Stimulated activated CD4-positive, alpha-beta T cell treated with anti-CD3 and anti-CD28 coated beads, TNF-alpha, amount 100 ng/mL, for 1 hour (primary cell): ENCODE measurements at regions not wholly inside any gene's neighbourhood (a gene's known extent, or its start where the extent isn't known, plus 50 kb on each side); places are given as distances from the start of the nearest gene placed in this dataset.

ENCODE experiments used
- DNase-seq, 3 donors: peaks; one replicate each; pipeline ENCODE4 v3.0.0-alpha.2; 2020; ENCODE audit warnings: low read depth in 3 of 3, low spot score in 1 of 3

GRCh38 chr5:166317425-166317824 is 1974.0 kb upstream of the WWC1 start:
- DNase-seq, result no peak

GRCh38 chr5:166320920-166321480 is 1970.4 kb upstream of the WWC1 start:
- no peak for DNase-seq

GRCh38 chr5:166324372-166324771 is 1967.1 kb upstream of the WWC1 start:
- no peak for DNase-seq

- no peak for DNase-seq
Measured at GRCh38 chr5:166329149-166329800, 1962.2 kb upstream of the WWC1 start.

- no peak for DNase-seq
Measured at GRCh38 chr5:166330036-166330435, 1961.4 kb upstream of the WWC1 start.

GRCh38 chr5:166331521-166331920 is 1959.9 kb upstream of the WWC1 start:
- DNase-seq, result no peak

- no peak for DNase-seq
Measured at GRCh38 chr5:166338801-166339200, 1952.6 kb upstream of the WWC1 start.

GRCh38 chr5:166340039-166340438 is 1951.4 kb upstream of the WWC1 start:
- no peak for DNase-seq

GRCh38 chr5:166341740-166342337 is 1949.6 kb upstream of the WWC1 start:
- DNase-seq, result no peak

- no peak for DNase-seq
Measured at GRCh38 chr5:166342402-166342801, 1949.0 kb upstream of the WWC1 start.

GRCh38 chr5:166346726-166347374 is 1944.6 kb upstream of the WWC1 start:
- DNase-seq, result no peak

GRCh38 chr5:166349046-166349445 is 1942.4 kb upstream of the WWC1 start:
- no peak for DNase-seq

- no peak for DNase-seq
Measured at GRCh38 chr5:166353580-166353979, 1937.9 kb upstream of the WWC1 start.

GRCh38 chr5:166354332-166354731 is 1937.1 kb upstream of the WWC1 start:
- no peak for DNase-seq

GRCh38 chr5:166356096-166356495 is 1935.3 kb upstream of the WWC1 start:
- no peak for DNase-seq

- no peak for DNase-seq
Measured at GRCh38 chr5:166358127-166358830, 1933.2 kb upstream of the WWC1 start.

GRCh38 chr5:166363087-166363760 is 1928.2 kb upstream of the WWC1 start:
- no peak for DNase-seq

GRCh38 chr5:166365164-166365563 is 1926.3 kb upstream of the WWC1 start:
- DNase-seq, result no peak

- DNase-seq, result no peak
Measured at GRCh38 chr5:166367391-166367790, 1924.1 kb upstream of the WWC1 start.

GRCh38 chr5:166369346-166369745 is 1922.1 kb upstream of the WWC1 start:
- DNase-seq, result no peak

- no peak for DNase-seq
Measured at GRCh38 chr5:166369807-166370206, 1921.6 kb upstream of the WWC1 start.
